B cell (primary cell): ENCODE measurements at regions not wholly inside any gene's neighbourhood (a gene's known extent, or its start where the extent isn't known, plus 50 kb on each side); places are given as distances from the start of the nearest gene placed in this dataset.

ENCODE experiments used
- CTCF ChIP-seq: fragments of 200-600 bp; IDR thresholded peaks from one replicate; pipeline ENCODE4 v1.8.0; 2022; ENCODE audit warnings: antibody characterized with exemption, mild to moderate bottlenecking
- EZH2 ChIP-seq: IDR thresholded peaks from 2 replicates; pipeline ENCODE4 v1.6.1; 2012; ENCODE audit warnings: borderline replicate concordance, low read depth, mild to moderate bottlenecking, moderate library complexity, low read length; ENCODE audit not compliant: insufficient read depth, poor library complexity, severe bottlenecking

GRCh38 chr6:113629975-113630737 lies 227.0 kb upstream of the MARCKS start:
- no peak for TF ChIP-seq CTCF
- TF ChIP-seq EZH2: no peak
